HCT116 (cell line): ENCODE measurements at regions not wholly inside any gene's neighbourhood (a gene's known extent, or its start where the extent isn't known, plus 50 kb on each side); places are given as distances from the start of the nearest gene placed in this dataset.

Experiments used
- CTCF ChIP-seq, 3 experiments: fragments of 200-600 bp in 1 of 3; sonication (generic) in 1 of 3; IDR thresholded peaks in 2 of 3; conservative IDR thresholded peaks in 1 of 3; 2 replicates each; pipeline ENCODE4 v1.5.1; 2012 to 2017; ENCODE audit warnings: low read depth in 2 of 3, low read length in 2 of 3, antibody characterized with exemption in 1 of 3, borderline replicate concordance in 1 of 3, control low read depth in 1 of 3, mild to moderate bottlenecking in 1 of 3, mixed read lengths in 1 of 3, mixed run types in 1 of 3, moderate library complexity in 1 of 3; ENCODE audit not compliant: insufficient read depth in 1 of 3
- EZH2 ChIP-seq: fragments of 200-600 bp; sonication (generic); IDR thresholded peaks from 2 replicates; pipeline ENCODE4 v1.6.1; 2017; ENCODE audit warnings: antibody characterized with exemption, mixed run types
- EZH2phosphoT487 ChIP-seq: fragments of 200-600 bp; IDR thresholded peaks from 2 replicates; pipeline ENCODE4 v1.6.1; 2018; ENCODE audit warnings: antibody characterized with exemption, borderline replicate concordance
- FOSL1 ChIP-seq: IDR thresholded peaks from 2 replicates; pipeline ENCODE4 v1.6.1; 2012; ENCODE audit warnings: low read depth
- POLR2A ChIP-seq: IDR thresholded peaks from 2 replicates; pipeline ENCODE4 v1.7.0; 2011; ENCODE audit warnings: borderline replicate concordance; ENCODE audit not compliant: insufficient read depth, insufficient read length; ENCODE audit errors: extremely low read depth
- TF ChIP-seq, protein P1 (sequence below): IDR thresholded peaks from 2 replicates; pipeline ENCODE4 v1.6.1; 2012; ENCODE audit warnings: low read depth

GRCh38 chr3:148070041-148070440 lies 627.7 kb upstream of the AGTR1 start:
- TF ChIP-seq, protein P1, sequence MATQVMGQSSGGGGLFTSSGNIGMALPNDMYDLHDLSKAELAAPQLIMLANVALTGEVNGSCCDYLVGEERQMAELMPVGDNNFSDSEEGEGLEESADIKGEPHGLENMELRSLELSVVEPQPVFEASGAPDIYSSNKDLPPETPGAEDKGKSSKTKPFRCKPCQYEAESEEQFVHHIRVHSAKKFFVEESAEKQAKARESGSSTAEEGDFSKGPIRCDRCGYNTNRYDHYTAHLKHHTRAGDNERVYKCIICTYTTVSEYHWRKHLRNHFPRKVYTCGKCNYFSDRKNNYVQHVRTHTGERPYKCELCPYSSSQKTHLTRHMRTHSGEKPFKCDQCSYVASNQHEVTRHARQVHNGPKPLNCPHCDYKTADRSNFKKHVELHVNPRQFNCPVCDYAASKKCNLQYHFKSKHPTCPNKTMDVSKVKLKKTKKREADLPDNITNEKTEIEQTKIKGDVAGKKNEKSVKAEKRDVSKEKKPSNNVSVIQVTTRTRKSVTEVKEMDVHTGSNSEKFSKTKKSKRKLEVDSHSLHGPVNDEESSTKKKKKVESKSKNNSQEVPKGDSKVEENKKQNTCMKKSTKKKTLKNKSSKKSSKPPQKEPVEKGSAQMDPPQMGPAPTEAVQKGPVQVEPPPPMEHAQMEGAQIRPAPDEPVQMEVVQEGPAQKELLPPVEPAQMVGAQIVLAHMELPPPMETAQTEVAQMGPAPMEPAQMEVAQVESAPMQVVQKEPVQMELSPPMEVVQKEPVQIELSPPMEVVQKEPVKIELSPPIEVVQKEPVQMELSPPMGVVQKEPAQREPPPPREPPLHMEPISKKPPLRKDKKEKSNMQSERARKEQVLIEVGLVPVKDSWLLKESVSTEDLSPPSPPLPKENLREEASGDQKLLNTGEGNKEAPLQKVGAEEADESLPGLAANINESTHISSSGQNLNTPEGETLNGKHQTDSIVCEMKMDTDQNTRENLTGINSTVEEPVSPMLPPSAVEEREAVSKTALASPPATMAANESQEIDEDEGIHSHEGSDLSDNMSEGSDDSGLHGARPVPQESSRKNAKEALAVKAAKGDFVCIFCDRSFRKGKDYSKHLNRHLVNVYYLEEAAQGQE, result no peak
- TF ChIP-seq EZH2 (no peak), CTCF (IDR thresholded peaks at IDR 0.05 in 2 of 3, conservative IDR thresholded peaks at IDR 0.05 in 1 of 3; ENCODE audit: borderline replicate concordance in 1 of 3, insufficient read depth in 1 of 3, low read depth in 2 of 3, low read length in 2 of 3) (no peak), EZH2phosphoT487 (no peak), FOSL1 (no peak), POLR2A (no peak)
